ENCODE measurements at regions not wholly inside any gene's neighbourhood (a gene's known extent, or its start where the extent isn't known, plus 50 kb on each side); places are given as distances from the start of the nearest gene placed in this dataset.

GRCh38 chr18:11506856-11507255 is 102.5 kb upstream of the SLC35G4 start:
- TF ChIP-seq POLR2AphosphoS5 (IDR thresholded peaks at IDR 0.05) (no peak), CTCF (IDR thresholded peaks at IDR 0.05) (no peak), POLR2A (IDR thresholded peaks at IDR 0.05) (no peak), EP300 (IDR thresholded peaks at IDR 0.05) (no peak)
